ENCODE measurements at regions not wholly inside any gene's neighbourhood (a gene's known extent, or its start where the extent isn't known, plus 50 kb on each side); places are given as distances from the start of the nearest gene placed in this dataset.

- intact Hi-C loops (cut with micrococcal nuclease), result no loop called here
- DNase-seq, result no peak
- H3K36me3 Mint-ChIP-seq (ENCODE audit: low read depth), result no peaks in the 10 kb centered on the region
- peaks cover 7% of the 10 kb centered on the region for H3K27me3 Mint-ChIP-seq
- peaks cover 3% of the 10 kb centered on the region for H3K4me1 Mint-ChIP-seq
- H3K4me3 Mint-ChIP-seq, result no peak overlapping the region
- no peaks in the 10 kb centered on the region for H3K9me3 Mint-ChIP-seq
- H3K27ac Mint-ChIP-seq, result no peak overlapping the region
These were observed 182.1 kb downstream of the ARRDC4 start for GRCh38 chr15:98142572-98142971.

GRCh38 chr15:98143116-98143515, 182.6 kb downstream of the ARRDC4 start:
- intact Hi-C loops (cut with micrococcal nuclease), result no loop called here
- no peak for DNase-seq
- Mint-ChIP-seq H3K4me3 (no peak overlapping the region), H3K9me3 (no peaks in the 10 kb centered on the region), H3K36me3 (ENCODE audit: low read depth) (no peaks in the 10 kb centered on the region), H3K4me1 (peaks cover 3% of the 10 kb centered on the region), H3K27me3 (peaks cover 10% of the 10 kb centered on the region), H3K27ac (no peak overlapping the region)

GRCh38 chr15:98144388-98144787, 183.9 kb downstream of the ARRDC4 start:
- Mint-ChIP-seq H3K36me3 (ENCODE audit: low read depth) (no peaks in the 10 kb centered on the region), H3K4me1 (peaks cover under 1% of the 10 kb centered on the region), H3K9me3 (no peaks in the 10 kb centered on the region), H3K27ac (no peak overlapping the region), H3K27me3 (peaks cover 12% of the 10 kb centered on the region), H3K4me3 (no peak overlapping the region)
- no peak for DNase-seq
- intact Hi-C loops (cut with micrococcal nuclease), result no loop called here

- intact Hi-C loops (cut with micrococcal nuclease), result no loop called here
- H3K4me3 Mint-ChIP-seq, result no peak overlapping the region
- no peak for DNase-seq
- H3K36me3 Mint-ChIP-seq (ENCODE audit: low read depth), result no peaks in the 10 kb centered on the region
- no peaks in the 10 kb centered on the region for H3K4me1 Mint-ChIP-seq
- H3K27me3 Mint-ChIP-seq, result peaks cover 8% of the 10 kb centered on the region
- H3K9me3 Mint-ChIP-seq, result no peaks in the 10 kb centered on the region
- H3K27ac Mint-ChIP-seq, result no peak overlapping the region
These were observed 185.7 kb downstream of the ARRDC4 start for GRCh38 chr15:98146031-98146820.

GRCh38 chr15:98147415-98147814, 186.9 kb downstream of the ARRDC4 start:
- intact Hi-C loops (cut with micrococcal nuclease), result no loop called here
- Mint-ChIP-seq H3K4me1 (no peaks in the 10 kb centered on the region), H3K9me3 (no peaks in the 10 kb centered on the region), H3K4me3 (no peak overlapping the region), H3K27me3 (peaks cover 12% of the 10 kb centered on the region), H3K36me3 (ENCODE audit: low read depth) (no peaks in the 10 kb centered on the region), H3K27ac (no peak overlapping the region)
- no peak for DNase-seq

GRCh38 chr15:98150084-98150483, 189.6 kb downstream of the ARRDC4 start:
- intact Hi-C loops (cut with micrococcal nuclease), result no loop called here
- DNase-seq, result no peak
- H3K9me3 Mint-ChIP-seq, result peaks cover 6% of the 10 kb centered on the region
- H3K4me1 Mint-ChIP-seq, result no peaks in the 10 kb centered on the region
- H3K4me3 Mint-ChIP-seq, result no peak overlapping the region
- no peaks in the 10 kb centered on the region for H3K36me3 Mint-ChIP-seq (ENCODE audit: low read depth)
- peaks cover 28% of the 10 kb centered on the region for H3K27me3 Mint-ChIP-seq
- no peak overlapping the region for H3K27ac Mint-ChIP-seq

GRCh38 chr15:98150536-98150935, 190.0 kb downstream of the ARRDC4 start:
- Mint-ChIP-seq H3K36me3 (ENCODE audit: low read depth) (no peaks in the 10 kb centered on the region), H3K4me3 (no peak overlapping the region), H3K27me3 (peaks cover 32% of the 10 kb centered on the region), H3K27ac (no peak overlapping the region), H3K4me1 (no peaks in the 10 kb centered on the region), H3K9me3 (peaks cover 6% of the 10 kb centered on the region)
- intact Hi-C loops (cut with micrococcal nuclease), result no loop called here
- no peak for DNase-seq

- Mint-ChIP-seq H3K4me3 (no peak overlapping the region), H3K27ac (no peak overlapping the region), H3K9me3 (peaks cover 6% of the 10 kb centered on the region), H3K27me3 (peaks cover 34% of the 10 kb centered on the region), H3K36me3 (ENCODE audit: low read depth) (no peaks in the 10 kb centered on the region), H3K4me1 (no peaks in the 10 kb centered on the region)
- DNase-seq, result no peak
- intact Hi-C loops (cut with micrococcal nuclease), result no loop called here
These were observed 190.6 kb downstream of the ARRDC4 start for GRCh38 chr15:98151096-98151495.

- no peaks in the 10 kb centered on the region for H3K36me3 Mint-ChIP-seq (ENCODE audit: low read depth)
- no peak overlapping the region for H3K4me3 Mint-ChIP-seq
- H3K27me3 Mint-ChIP-seq, result peaks cover 34% of the 10 kb centered on the region
- H3K27ac Mint-ChIP-seq, result no peak overlapping the region
- intact Hi-C loops (cut with micrococcal nuclease), result no loop called here
- DNase-seq, result no peak
- no peaks in the 10 kb centered on the region for H3K4me1 Mint-ChIP-seq
- H3K9me3 Mint-ChIP-seq, result peaks cover 6% of the 10 kb centered on the region
These were observed 191.7 kb downstream of the ARRDC4 start for GRCh38 chr15:98152156-98152555.

- Mint-ChIP-seq H3K4me1 (peaks cover 6% of the 10 kb centered on the region), H3K27ac (no peak overlapping the region), H3K36me3 (ENCODE audit: low read depth) (no peaks in the 10 kb centered on the region), H3K4me3 (no peak overlapping the region), H3K27me3 (peaks cover 33% of the 10 kb centered on the region), H3K9me3 (peaks cover 6% of the 10 kb centered on the region)
- intact Hi-C loops (cut with micrococcal nuclease), result no loop called here
- no peak for DNase-seq
These were observed 194.4 kb downstream of the ARRDC4 start for GRCh38 chr15:98154863-98155262.

GRCh38 chr15:98155356-98155755, 194.9 kb downstream of the ARRDC4 start:
- Mint-ChIP-seq H3K4me1 (peaks cover 11% of the 10 kb centered on the region), H3K27me3 (peaks cover 33% of the 10 kb centered on the region), H3K4me3 (no peak overlapping the region), H3K36me3 (ENCODE audit: low read depth) (no peaks in the 10 kb centered on the region), H3K9me3 (peaks cover 6% of the 10 kb centered on the region), H3K27ac (no peak overlapping the region)
- intact Hi-C loops (cut with micrococcal nuclease), result no loop called here
- no peak for DNase-seq

GRCh38 chr15:98160236-98160635, 199.7 kb downstream of the ARRDC4 start:
- Mint-ChIP-seq H3K9me3 (no peaks in the 10 kb centered on the region), H3K4me3 (peak overlapping the region; percentile 33), H3K27ac (peak overlapping the region; percentile 38), H3K36me3 (ENCODE audit: low read depth) (no peaks in the 10 kb centered on the region), H3K4me1 (peaks cover 17% of the 10 kb centered on the region), H3K27me3 (peaks cover 11% of the 10 kb centered on the region)
- DNase-seq, result peak; percentile 91
- intact Hi-C loops (cut with micrococcal nuclease), result no loop called here

- no peaks in the 10 kb centered on the region for H3K9me3 Mint-ChIP-seq
- DNase-seq, result no peak
- intact Hi-C loops (cut with micrococcal nuclease), result no loop called here
- no peak overlapping the region for H3K27ac Mint-ChIP-seq
- peaks cover 17% of the 10 kb centered on the region for H3K4me1 Mint-ChIP-seq
- peaks cover 19% of the 10 kb centered on the region for H3K27me3 Mint-ChIP-seq
- no peaks in the 10 kb centered on the region for H3K36me3 Mint-ChIP-seq (ENCODE audit: low read depth)
- H3K4me3 Mint-ChIP-seq, result no peak overlapping the region
These were observed 203.0 kb downstream of the ARRDC4 start for GRCh38 chr15:98163319-98164045.

- intact Hi-C loops (cut with micrococcal nuclease), result no loop called here
- Mint-ChIP-seq H3K27ac (no peak overlapping the region), H3K9me3 (no peaks in the 10 kb centered on the region), H3K4me1 (peaks cover 15% of the 10 kb centered on the region), H3K4me3 (no peak overlapping the region), H3K27me3 (peaks cover 21% of the 10 kb centered on the region), H3K36me3 (ENCODE audit: low read depth) (no peaks in the 10 kb centered on the region)
- DNase-seq, result no peak
These were observed 204.1 kb downstream of the ARRDC4 start for GRCh38 chr15:98164571-98164970.
